OCI-LY3 (cell line): ENCODE measurements at regions not wholly inside any gene's neighbourhood (a gene's known extent, or its start where the extent isn't known, plus 50 kb on each side); places are given as distances from the start of the nearest gene placed in this dataset.

Experiments
- H2AFZ ChIP-seq: fragments of 200-600, 300-600 bp; shearing (Covaris generic); 2 replicates; pipeline ENCODE4 v1.6.0; 2014; ENCODE audit warnings: antibody characterized with exemption, low read depth, low read length
- H3K27ac ChIP-seq: fragments of 200-600, 300-600 bp; sonication (generic); 2 replicates; pipeline ENCODE4 v1.5.1; 2014; ENCODE audit warnings: mild to moderate bottlenecking, low read length, moderate library complexity, mixed read lengths
- H3K27me3 ChIP-seq: fragments of 200-600, 300-600 bp; sonication (generic); 2 replicates; pipeline ENCODE4 v1.6.1; 2014; ENCODE audit warnings: low read depth, low read length, mixed read lengths
- H3K36me3 ChIP-seq: fragments of 200-600, 300-600 bp; sonication (generic); replicated peaks from 2 replicates; pipeline ENCODE3; 2014; ENCODE audit warnings: low read depth, low read length, mixed read lengths
- H3K4me1 ChIP-seq: fragments of 300-600, 200-600 bp; sonication (generic); 2 replicates; pipeline ENCODE4 v1.6.1; 2014; ENCODE audit warnings: low read length, mixed read lengths
- H3K4me2 ChIP-seq: fragments of 200-600, 300-600 bp; sonication (generic); 2 replicates; pipeline ENCODE4 v1.6.1; 2014; ENCODE audit warnings: low read length, mixed read lengths
- H3K4me3 ChIP-seq: fragments of 300-600, 200-600 bp; sonication (generic); 2 replicates; pipeline ENCODE4 v1.5.1; 2014; ENCODE audit warnings: antibody characterized with exemption, mild to moderate bottlenecking, low read length, moderate library complexity
- H3K79me2 ChIP-seq: fragments of 300-600, 200-600 bp; shearing (Covaris generic); 2 replicates; pipeline ENCODE4 v1.6.1; 2014; ENCODE audit warnings: mild to moderate bottlenecking, low read length, mixed read lengths
- H3K9ac ChIP-seq: fragments of 300-600, 200-600 bp; shearing (Covaris generic); 2 replicates; pipeline ENCODE4 v1.6.0; 2014; ENCODE audit warnings: mild to moderate bottlenecking, low read length, moderate library complexity
- H3K9me3 ChIP-seq: fragments of 200-600, 300-600 bp; shearing (Covaris generic); 2 replicates; pipeline ENCODE4 v1.6.1; 2014; ENCODE audit warnings: low read length, mixed read lengths; ENCODE audit not compliant: insufficient read depth
- H4K20me1 ChIP-seq: fragments of 200-600, 300-600 bp; sonication (generic); 2 replicates; pipeline ENCODE4 v1.6.1; 2016; ENCODE audit warnings: low read length, mixed read lengths; ENCODE audit not compliant: insufficient read depth
- EZH2phosphoT487 ChIP-seq: fragments of 200-600 bp; shearing (Covaris generic); IDR thresholded peaks from 2 replicates; pipeline ENCODE4 v1.6.1; 2018; ENCODE audit warnings: antibody characterized with exemption, mixed run types, low read depth
- TF ChIP-seq, protein P1 (sequence below): fragments of 200-600, 300-600 bp; sonication (generic); IDR thresholded peaks from 2 replicates; pipeline ENCODE4 v1.5.1; 2014; ENCODE audit warnings: antibody characterized with exemption, low read length, low read depth

DNA sequence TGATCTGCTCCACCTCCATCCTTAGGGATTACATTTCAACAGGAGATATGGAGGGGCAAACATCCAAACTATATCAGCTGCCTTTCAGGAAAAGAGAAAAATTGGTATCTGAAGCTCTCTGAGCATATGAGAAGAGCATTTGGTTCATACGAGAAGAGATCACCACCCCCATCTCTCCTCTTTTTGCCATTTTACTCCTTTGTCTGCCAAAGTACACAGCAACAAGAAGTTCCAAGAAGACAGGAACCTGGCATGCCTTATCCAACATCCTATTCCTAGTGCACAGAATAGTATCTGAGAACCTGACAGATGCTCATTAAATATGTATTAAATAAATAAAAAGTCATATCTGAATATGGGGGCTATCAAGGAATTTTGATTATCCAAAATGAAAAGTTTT is 142.5 kb upstream of the PKN2 start:
- Histone ChIP-seq H2AFZ (no peak overlapping the region), H3K9ac (no peak overlapping the region), H3K27ac (no peak overlapping the region), H3K4me2 (no peak overlapping the region), H3K36me3 (no peaks in the 10 kb centered on the region), H3K27me3 (no peaks in the 10 kb centered on the region), H3K4me3 (no peak overlapping the region), H3K79me2 (no peaks in the 10 kb centered on the region), H4K20me1 (no peaks in the 10 kb centered on the region), H3K4me1 (no peaks in the 10 kb centered on the region), H3K9me3 (no peaks in the 10 kb centered on the region)
- TF ChIP-seq, protein P1, sequence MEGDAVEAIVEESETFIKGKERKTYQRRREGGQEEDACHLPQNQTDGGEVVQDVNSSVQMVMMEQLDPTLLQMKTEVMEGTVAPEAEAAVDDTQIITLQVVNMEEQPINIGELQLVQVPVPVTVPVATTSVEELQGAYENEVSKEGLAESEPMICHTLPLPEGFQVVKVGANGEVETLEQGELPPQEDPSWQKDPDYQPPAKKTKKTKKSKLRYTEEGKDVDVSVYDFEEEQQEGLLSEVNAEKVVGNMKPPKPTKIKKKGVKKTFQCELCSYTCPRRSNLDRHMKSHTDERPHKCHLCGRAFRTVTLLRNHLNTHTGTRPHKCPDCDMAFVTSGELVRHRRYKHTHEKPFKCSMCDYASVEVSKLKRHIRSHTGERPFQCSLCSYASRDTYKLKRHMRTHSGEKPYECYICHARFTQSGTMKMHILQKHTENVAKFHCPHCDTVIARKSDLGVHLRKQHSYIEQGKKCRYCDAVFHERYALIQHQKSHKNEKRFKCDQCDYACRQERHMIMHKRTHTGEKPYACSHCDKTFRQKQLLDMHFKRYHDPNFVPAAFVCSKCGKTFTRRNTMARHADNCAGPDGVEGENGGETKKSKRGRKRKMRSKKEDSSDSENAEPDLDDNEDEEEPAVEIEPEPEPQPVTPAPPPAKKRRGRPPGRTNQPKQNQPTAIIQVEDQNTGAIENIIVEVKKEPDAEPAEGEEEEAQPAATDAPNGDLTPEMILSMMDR: no peak
- no peak for TF ChIP-seq EZH2phosphoT487

DNA sequence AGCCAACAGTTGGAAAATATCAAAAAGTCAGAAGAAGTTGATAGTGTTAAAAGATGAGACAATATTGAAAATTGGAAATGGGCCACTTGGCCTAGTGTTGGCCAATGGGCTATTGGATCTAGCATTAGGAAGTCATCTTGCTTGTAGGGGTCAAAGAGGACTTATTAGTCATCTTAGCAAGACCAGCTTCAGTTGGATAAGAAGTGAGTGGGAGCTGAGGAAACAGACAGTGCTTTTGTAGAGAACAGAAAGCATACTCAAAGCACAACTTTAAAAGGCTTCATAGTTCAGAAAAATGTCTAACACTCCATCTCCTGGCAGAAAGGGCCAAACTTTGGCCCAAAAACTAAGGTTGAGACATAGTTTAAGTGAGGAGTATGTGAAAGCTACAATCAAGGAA is 139.9 kb upstream of the PKN2 start:
- no peak for TF ChIP-seq EZH2phosphoT487
- TF ChIP-seq, protein P1: no peak
- H3K4me2 ChIP-seq: no peak overlapping the region

DNA sequence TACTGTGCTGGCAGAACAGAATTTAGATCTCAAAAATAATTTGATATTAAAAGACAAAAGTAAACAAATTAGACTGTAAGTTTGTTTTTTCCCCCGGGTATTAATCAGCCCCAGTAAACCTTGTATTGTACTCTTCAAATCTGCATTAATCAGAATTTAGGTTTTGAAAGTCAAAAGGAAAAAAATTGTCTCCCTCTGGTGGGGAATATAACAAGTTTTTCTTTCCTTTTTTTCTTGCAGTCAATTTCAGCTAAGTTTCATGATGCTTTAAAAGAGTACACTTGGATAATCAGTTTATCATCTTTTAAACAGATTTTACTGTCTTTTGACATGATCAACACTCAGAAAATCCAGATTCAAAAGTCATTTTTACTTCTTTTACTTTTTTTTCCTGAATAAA is 134.5 kb upstream of the PKN2 start:
- H2AFZ ChIP-seq: no peak overlapping the region
- H3K27me3 ChIP-seq: no peaks in the 10 kb centered on the region
- H3K4me3 ChIP-seq: no peak overlapping the region
- H4K20me1 ChIP-seq: no peaks in the 10 kb centered on the region
- H3K4me2 ChIP-seq: no peak overlapping the region
- no peaks in the 10 kb centered on the region for H3K79me2 ChIP-seq
- H3K4me1 ChIP-seq: no peaks in the 10 kb centered on the region
- H3K36me3 ChIP-seq: no peaks in the 10 kb centered on the region
- H3K9ac ChIP-seq: no peak overlapping the region
- H3K9me3 ChIP-seq: no peaks in the 10 kb centered on the region
- no peak overlapping the region for H3K27ac ChIP-seq
- no peak for TF ChIP-seq EZH2phosphoT487
- TF ChIP-seq, protein P1: peak; percentile 43

More for the DNA sequence above, 139.9 kb upstream of the PKN2 start:
- H3K27me3 ChIP-seq: no peaks in the 10 kb centered on the region
- H3K9ac ChIP-seq: no peak overlapping the region
- no peaks in the 10 kb centered on the region for H3K4me1 ChIP-seq
- H2AFZ ChIP-seq: no peak overlapping the region
- no peaks in the 10 kb centered on the region for H3K9me3 ChIP-seq
- H4K20me1 ChIP-seq: no peaks in the 10 kb centered on the region
- no peaks in the 10 kb centered on the region for H3K36me3 ChIP-seq
- no peak overlapping the region for H3K4me3 ChIP-seq
- no peaks in the 10 kb centered on the region for H3K79me2 ChIP-seq
- H3K27ac ChIP-seq: no peak overlapping the region

DNA sequence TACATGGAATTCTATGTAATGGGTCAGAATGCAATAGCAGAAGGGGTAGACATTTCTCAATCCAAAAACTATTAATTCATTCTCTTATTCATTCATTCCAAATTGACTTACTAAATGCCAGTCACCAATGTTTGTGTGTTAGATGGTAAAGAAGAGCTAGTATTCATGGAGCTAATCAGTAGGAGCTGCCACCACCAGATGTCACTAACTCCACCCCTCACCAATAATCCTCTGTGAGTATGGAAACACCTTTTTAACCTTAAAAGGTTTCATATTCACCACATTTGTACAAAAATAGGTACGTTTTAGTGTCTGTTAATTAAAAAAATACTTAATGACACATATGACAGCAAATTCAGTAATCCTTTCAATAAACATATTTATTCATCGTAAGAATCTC is 131.8 kb upstream of the PKN2 start:
- no peak overlapping the region for H3K27ac ChIP-seq
- TF ChIP-seq, protein P1: no peak; the same call in 1 of the 2 replicates
- TF ChIP-seq EZH2phosphoT487: no peak
- no peaks in the 10 kb centered on the region for H3K27me3 ChIP-seq
- no peaks in the 10 kb centered on the region for H4K20me1 ChIP-seq
- H2AFZ ChIP-seq: no peak overlapping the region
- H3K79me2 ChIP-seq: no peaks in the 10 kb centered on the region
- no peaks in the 10 kb centered on the region for H3K36me3 ChIP-seq
- no peaks in the 10 kb centered on the region for H3K4me1 ChIP-seq
- H3K9ac ChIP-seq: no peak overlapping the region
- no peak overlapping the region for H3K4me2 ChIP-seq
- H3K4me3 ChIP-seq: no peak overlapping the region
- H3K9me3 ChIP-seq: no peaks in the 10 kb centered on the region
